H1 (cell line): ENCODE measurements at regions not wholly inside any gene's neighbourhood (a gene's known extent, or its start where the extent isn't known, plus 50 kb on each side); places are given as distances from the start of the nearest gene placed in this dataset.
A peak's percentile ranks its signal among the peaks of the same experiment; 100 is the strongest.

Experiments
- CTCF ChIA-PET: fragments of 300-600 bp; sonication (Branson Sonifier 250); formaldehyde crosslinking; loops from one replicate; lab custom pipeline; 2021; ENCODE audit not compliant: partially characterized antibody; lab: Charles Lee
- POLR2A ChIA-PET: fragments of 300-600 bp; sonication (Branson Sonifier 250); formaldehyde crosslinking; loops from one replicate; lab custom pipeline; 2021; ENCODE audit warnings: inconsistent platforms; ENCODE audit not compliant: partially characterized antibody; lab: Charles Lee
- DNase-seq, 2 experiments: peaks; one replicate each; pipeline versions ENCODE4 v3.0.0 to v3.0.0-alpha.2; 2010 to 2022; ENCODE audit warnings: low spot score in 2 of 2, low read depth in 1 of 2, mixed read lengths in 1 of 2
- FAIRE-seq: peaks from 2 replicates; lab custom pipeline; 2011; peaks lifted over from hg19 to GRCh38; lab: Jason Lieb, UNC
- H2AFZ ChIP-seq: 2 replicates; pipeline ENCODE4 v1.8.1; 2012; ENCODE audit warnings: low read length, inconsistent platforms
- H2AK5ac ChIP-seq: 2 replicates; pipeline ENCODE4 v1.6.1; 2013; ENCODE audit warnings: low read depth, low read length
- H2BK120ac ChIP-seq: replicated peaks from 2 replicates; pipeline ENCODE3; 2013; ENCODE audit warnings: low read depth, low read length, inconsistent platforms
- H2BK12ac ChIP-seq: 2 replicates; pipeline ENCODE4 v1.6.1; 2013; ENCODE audit warnings: low read depth, low read length
- H2BK15ac ChIP-seq: 2 replicates; pipeline ENCODE4 v1.6.1; 2013; ENCODE audit warnings: low read length
- H2BK20ac ChIP-seq: 2 replicates; pipeline ENCODE4 v1.6.1; 2013; ENCODE audit warnings: low read length
- H2BK5ac ChIP-seq: 2 replicates; pipeline ENCODE4 v1.6.1; 2013; ENCODE audit warnings: low read depth, low read length
- H3K14ac ChIP-seq: 2 replicates; pipeline ENCODE4 v1.6.1; 2013; ENCODE audit warnings: inconsistent platforms; ENCODE audit not compliant: insufficient read length
- H3K18ac ChIP-seq: 2 replicates; pipeline ENCODE4 v1.6.1; 2013; ENCODE audit warnings: low read length; ENCODE audit errors: extremely low read depth
- H3K23ac ChIP-seq: 2 replicates; pipeline ENCODE4 v1.6.1; 2013; ENCODE audit warnings: inconsistent platforms; ENCODE audit not compliant: insufficient read length
- H3K23me2 ChIP-seq: 2 replicates; pipeline ENCODE4 v1.6.1; 2013; ENCODE audit warnings: low read depth, low read length
- H3K27ac ChIP-seq: 2 replicates; pipeline ENCODE4 v1.6.1; 2011; ENCODE audit warnings: low read depth, low read length, inconsistent platforms
- H3K27me3 ChIP-seq, 4 experiments: replicated peaks in 1 of 4; 1 replicate in 1 of 4; 2 replicates in 3 of 4; pipeline versions ENCODE4 v1.6.1 to v1.8.1; 2011 to 2013; ENCODE audit warnings: low read length in 3 of 4, mild to moderate bottlenecking in 3 of 4, inconsistent platforms in 2 of 4, mixed read lengths in 2 of 4, moderate library complexity in 1 of 4; ENCODE audit not compliant: control insufficient read depth in 3 of 4, insufficient read depth in 3 of 4; ENCODE audit errors: extremely low read depth in 1 of 4
- H3K36me3 ChIP-seq, 4 experiments: 2 replicates each; pipeline versions ENCODE4 v1.6.1 to v1.8.1; 2011 to 2013; ENCODE audit warnings: mild to moderate bottlenecking in 4 of 4, low read length in 3 of 4, moderate library complexity in 2 of 4, control low read depth in 1 of 4, inconsistent platforms in 1 of 4; ENCODE audit not compliant: insufficient read depth in 4 of 4, control insufficient read depth in 2 of 4
- H3K4ac ChIP-seq: replicated peaks from 2 replicates; pipeline ENCODE3; 2013; ENCODE audit warnings: low read length, low read depth, mixed read lengths, inconsistent platforms; ENCODE audit not compliant: insufficient read length
- H3K4me1 ChIP-seq, 4 experiments: replicated peaks in 1 of 4; 1 replicate in 1 of 4; 2 replicates in 3 of 4; pipeline versions ENCODE4 v1.6.1 to v1.8.1; 2011 to 2013; ENCODE audit warnings: low read length in 3 of 4, inconsistent platforms in 2 of 4, mixed read lengths in 1 of 4; ENCODE audit not compliant: insufficient read depth in 4 of 4, control insufficient read depth in 3 of 4
- H3K4me2 ChIP-seq, 2 experiments: 2 replicates each; pipeline versions ENCODE4 v1.6.1 to v1.8.1; 2011 to 2013; ENCODE audit warnings: low read depth in 2 of 2, low read length in 2 of 2, control low read depth in 1 of 2, inconsistent platforms in 1 of 2, mild to moderate bottlenecking in 1 of 2; ENCODE audit not compliant: insufficient read depth in 1 of 2
- H3K4me3 ChIP-seq, 4 experiments: fragments of 200-600, 300-600 bp in 1 of 4; sonication (generic), shearing (Covaris generic), sonication (Bioruptor Twin) in 1 of 4; 2 replicates each; pipeline versions ENCODE4 v1.5.1 to v1.8.1; 2011 to 2016; ENCODE audit warnings: low read length in 4 of 4, low read depth in 3 of 4, control low read depth in 2 of 4, inconsistent platforms in 2 of 4, mild to moderate bottlenecking in 2 of 4, mixed read lengths in 1 of 4, moderate library complexity in 1 of 4; ENCODE audit not compliant: insufficient read depth in 2 of 4; ENCODE audit errors: extremely low read depth in 1 of 4
- H3K56ac ChIP-seq: replicated peaks from 2 replicates; pipeline ENCODE3; 2013; ENCODE audit warnings: low read depth, mild to moderate bottlenecking, mixed read lengths, low read length, inconsistent platforms; ENCODE audit not compliant: insufficient read length
- H3K79me1 ChIP-seq: 2 replicates; pipeline ENCODE4 v1.6.1; 2013; ENCODE audit warnings: low read depth, low read length, control low read depth
- H3K79me2 ChIP-seq, 2 experiments: 2 replicates each; pipeline versions ENCODE4 v1.6.1 to v1.8.1; 2012 to 2013; ENCODE audit warnings: low read length in 2 of 2, mild to moderate bottlenecking in 2 of 2, inconsistent platforms in 1 of 2; ENCODE audit not compliant: insufficient read depth in 2 of 2, control insufficient read depth in 1 of 2
- H3K9ac ChIP-seq, 4 experiments: replicated peaks in 1 of 4; 1 replicate in 1 of 4; 2 replicates in 3 of 4; pipeline versions ENCODE4 v1.6.1 to v1.8.1; 2011 to 2013; ENCODE audit warnings: low read depth in 3 of 4, low read length in 3 of 4, control low read depth in 2 of 4, mild to moderate bottlenecking in 2 of 4, moderate library complexity in 2 of 4, inconsistent platforms in 1 of 4; ENCODE audit errors: extremely low read depth in 1 of 4
- H3K9me3 ChIP-seq, 2 experiments: 2 replicates each; pipeline versions ENCODE4 v1.6.1 to v1.8.1; 2012 to 2013; ENCODE audit warnings: mild to moderate bottlenecking in 2 of 2, moderate library complexity in 2 of 2, control low read depth in 1 of 2, inconsistent platforms in 1 of 2, low read depth in 1 of 2, low read length in 1 of 2, mixed read lengths in 1 of 2; ENCODE audit not compliant: insufficient read depth in 2 of 2
- H4K20me1 ChIP-seq, 2 experiments: replicated peaks in 1 of 2; 2 replicates each; pipeline versions ENCODE3 to v1.8.1; 2011 to 2013; ENCODE audit warnings: inconsistent platforms in 2 of 2, low read length in 2 of 2, mild to moderate bottlenecking in 1 of 2; ENCODE audit not compliant: insufficient read depth in 2 of 2, control insufficient read depth in 1 of 2
- H4K5ac ChIP-seq: 2 replicates; pipeline ENCODE4 v1.6.1; 2013; ENCODE audit warnings: low read length, low read depth, mixed read lengths, inconsistent platforms; ENCODE audit not compliant: insufficient read length
- H4K8ac ChIP-seq: 2 replicates; pipeline ENCODE4 v1.8.0; 2013; ENCODE audit warnings: mild to moderate bottlenecking, moderate library complexity, low read length, inconsistent platforms; ENCODE audit not compliant: insufficient read depth; ENCODE audit errors: extremely low read depth
- H4K91ac ChIP-seq: replicated peaks from 2 replicates; pipeline ENCODE3; 2013; ENCODE audit warnings: low read length, mixed read lengths, inconsistent platforms; ENCODE audit not compliant: insufficient read length
- CEBPB ChIP-seq: IDR thresholded peaks from 2 replicates; pipeline ENCODE4 v1.6.1; 2012; ENCODE audit warnings: low read depth, low read length
- EZH2 ChIP-seq: fragments of 200-600 bp; sonication (generic); IDR thresholded peaks from 2 replicates; pipeline ENCODE4 v1.7.1; 2012; ENCODE audit warnings: low read depth, mild to moderate bottlenecking, moderate library complexity, low read length, inconsistent platforms; ENCODE audit not compliant: severe bottlenecking
- JUN ChIP-seq: IDR thresholded peaks from 2 replicates; pipeline ENCODE4 v1.6.1; 2011; ENCODE audit warnings: low read depth, mild to moderate bottlenecking, improper control_type of control experiment, low read length
- JUND ChIP-seq: IDR thresholded peaks from 2 replicates; pipeline ENCODE4 v1.6.1; 2011; ENCODE audit warnings: mild to moderate bottlenecking, improper control_type of control experiment, low read length
- KDM4A ChIP-seq: IDR thresholded peaks from one replicate; pipeline ENCODE4 v1.7.1; 2012; ENCODE audit warnings: low read depth, mild to moderate bottlenecking, moderate library complexity, low read length, inconsistent platforms; ENCODE audit not compliant: severe bottlenecking
- KDM5A ChIP-seq: fragments of 200-600 bp; IDR thresholded peaks from 2 replicates; pipeline ENCODE4 v1.7.1; 2012; ENCODE audit warnings: mild to moderate bottlenecking, low read length, inconsistent platforms, mixed read lengths
- NANOG ChIP-seq: IDR thresholded peaks from 2 replicates; pipeline ENCODE4 v1.6.1; 2011; ENCODE audit warnings: low read length, low read depth, mild to moderate bottlenecking, inconsistent platforms; ENCODE audit not compliant: insufficient read depth, poor library complexity, severe bottlenecking
- NRF1 ChIP-seq: IDR thresholded peaks from 2 replicates; pipeline ENCODE4 v1.6.1; 2011; ENCODE audit warnings: mild to moderate bottlenecking, low read depth, low read length, improper control_type of control experiment
- POLR2A ChIP-seq, 2 experiments: IDR thresholded peaks; 1 replicate in 1 of 2; 2 replicates in 1 of 2; pipeline ENCODE4 v1.6.1; 2011; ENCODE audit warnings: low read depth in 2 of 2, low read length in 2 of 2, mild to moderate bottlenecking in 2 of 2; ENCODE audit errors: control extremely low read depth in 1 of 2
- SIN3A ChIP-seq, 2 experiments: IDR thresholded peaks in 1 of 2; conservative IDR thresholded peaks in 1 of 2; 2 replicates each; pipeline ENCODE4 v1.6.1; 2011 to 2012; ENCODE audit warnings: low read length in 2 of 2, improper control_type of control experiment in 1 of 2, low read depth in 1 of 2, mild to moderate bottlenecking in 1 of 2
- SIX5 ChIP-seq: IDR thresholded peaks from 2 replicates; pipeline ENCODE4 v1.6.1; 2011; ENCODE audit warnings: mild to moderate bottlenecking, low read depth, low read length
- SUZ12 ChIP-seq: fragments of 200-600 bp; sonication (generic); IDR thresholded peaks from 2 replicates; pipeline ENCODE4 v1.6.1; 2012; ENCODE audit warnings: mild to moderate bottlenecking, inconsistent platforms, low read length, moderate library complexity, mixed read lengths
- YY1 ChIP-seq: IDR thresholded peaks from 2 replicates; pipeline ENCODE4 v1.6.1; 2011; ENCODE audit warnings: low read depth, mild to moderate bottlenecking, low read length
- WGBS, 2 experiments: shearing (Covaris generic) in 1 of 2; methylation state at CpG; one replicate each; pipeline versions ENCODE4 v1.1.6 to v1.1.7; 2013 to 2015; ENCODE audit warnings: low lambda C conversion rate in 2 of 2, mixed read lengths in 2 of 2, inconsistent platforms in 1 of 2, low coverage in 1 of 2, missing lambda C conversion rate in 1 of 2; ENCODE audit not compliant: insufficient replicate concordance in 2 of 2, insufficient coverage in 1 of 2, insufficient read length in 1 of 2; ENCODE audit errors: extremely low coverage in 1 of 2, missing lambda C conversion rate in 1 of 2; 5-methylcytosine and 5-hydroxymethylcytosine counted together

DNA sequence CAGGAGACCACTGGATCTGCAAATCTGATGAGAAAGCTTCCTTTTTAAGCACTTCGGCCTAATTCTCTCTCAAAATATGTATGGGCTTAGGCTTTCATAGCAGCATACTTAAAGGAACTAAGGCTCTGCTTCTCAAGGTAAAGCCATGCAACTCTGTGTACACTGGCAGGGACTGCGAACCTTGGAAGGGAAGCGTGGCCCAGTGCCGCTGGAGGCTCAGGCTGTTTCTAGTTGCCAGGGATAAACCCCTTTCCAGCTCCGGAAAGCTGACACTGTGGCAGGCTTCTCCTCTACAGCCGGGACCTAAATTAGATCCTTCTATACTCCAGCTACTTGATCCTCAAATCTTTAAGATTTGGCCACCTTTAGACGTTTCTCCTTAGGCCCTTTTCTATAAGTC is 1091.3 kb upstream of the TENM3 start:
- H4K91ac ChIP-seq, result no peak overlapping the region
- H3K56ac ChIP-seq, result no peak overlapping the region
- no peak overlapping the region for H4K5ac ChIP-seq
- no peaks in the 10 kb centered on the region for H3K23me2 ChIP-seq
- H3K9me3 ChIP-seq, result no peaks in the 10 kb centered on the region
- H3K4ac ChIP-seq, result no peak overlapping the region
- DNase-seq, result no peak
- H2BK12ac ChIP-seq, result no peak overlapping the region
- TF ChIP-seq NANOG (no peak), KDM4A (no peak), SIX5 (no peak), JUND (no peak), CEBPB (no peak), JUN (no peak), KDM5A (no peak), NRF1 (no peak), YY1 (no peak), POLR2A (IDR thresholded peaks at IDR 0.05; ENCODE audit: control extremely low read depth in 1 of 2, low read depth in 2 of 2, low read length in 2 of 2) (no peak), EZH2 (no peak), SIN3A (conservative IDR thresholded peaks at IDR 0.05 in 1 of 2, IDR thresholded peaks at IDR 0.05 in 1 of 2; ENCODE audit: low read depth in 1 of 2, low read length in 2 of 2) (no peak), SUZ12 (no peak)
- TF ChIP-seq, all 59 proteins: peak for 0
- no peaks in the 10 kb centered on the region for H3K36me3 ChIP-seq
- FAIRE-seq, result no peak
- no peak overlapping the region for H2BK20ac ChIP-seq
- H3K4me1 ChIP-seq, result no peaks in the 10 kb centered on the region
- H3K4me3 ChIP-seq, result no peak overlapping the region
- ChIA-PET CTCF (interaction anchor here (0.6 to 1.3 kb wide), 3 partner anchors 376 to 384 kb away, joined by 3 to 5 read pairs (median 4); no protein-coding TSS in a partner anchor), POLR2A (interaction anchor here (0.7 kb wide), 1 partner anchor 388 kb away, joined by 4 read pairs; no protein-coding TSS in a partner anchor)
- H4K20me1 ChIP-seq, result no peaks in the 10 kb centered on the region
- H3K27ac ChIP-seq, result no peak overlapping the region
- H2BK5ac ChIP-seq, result no peak overlapping the region
- no peak overlapping the region for H3K14ac ChIP-seq
- no peaks in the 10 kb centered on the region for H3K79me2 ChIP-seq
- H3K79me1 ChIP-seq, result no peaks in the 10 kb centered on the region
- 0 out of 2 replicates have a peak overlapping the region, but pooled peaks have one; percentile 62 for H2AFZ ChIP-seq
- no peak overlapping the region for H3K9ac ChIP-seq
- no peak overlapping the region for H4K8ac ChIP-seq
- H3K4me2 ChIP-seq, result no peak overlapping the region
- H2BK120ac ChIP-seq, result no peak overlapping the region
- no peak overlapping the region for H2AK5ac ChIP-seq
- H2BK15ac ChIP-seq, result no peak overlapping the region
- peaks cover 0 to 1% (median 0%) of the 10 kb centered on the region in 4 experiments; a peak in 1 of 7 replicates for H3K27me3 ChIP-seq
- H3K23ac ChIP-seq, result no peak overlapping the region
- no peak overlapping the region for H3K18ac ChIP-seq
- WGBS, 2 experiments, result 91% methylated on average over 7 of the region's 7 CpGs; no CpG with 5 or more reads in 1 of the 2 experiments
